HG02678 (cell line): ENCODE measurements at regions not wholly inside any gene's neighbourhood (a gene's known extent, or its start where the extent isn't known, plus 50 kb on each side); places are given as distances from the start of the nearest gene placed in this dataset.

ENCODE experiments used
- ATAC-seq: cut with Tn5 transposase; IDR thresholded peaks from one replicate; pipeline ENCODE4 v1.9.1; 2021; ENCODE audit warnings: mild to moderate bottlenecking, moderate library complexity; ENCODE audit not compliant: unreplicated experiment

DNA sequence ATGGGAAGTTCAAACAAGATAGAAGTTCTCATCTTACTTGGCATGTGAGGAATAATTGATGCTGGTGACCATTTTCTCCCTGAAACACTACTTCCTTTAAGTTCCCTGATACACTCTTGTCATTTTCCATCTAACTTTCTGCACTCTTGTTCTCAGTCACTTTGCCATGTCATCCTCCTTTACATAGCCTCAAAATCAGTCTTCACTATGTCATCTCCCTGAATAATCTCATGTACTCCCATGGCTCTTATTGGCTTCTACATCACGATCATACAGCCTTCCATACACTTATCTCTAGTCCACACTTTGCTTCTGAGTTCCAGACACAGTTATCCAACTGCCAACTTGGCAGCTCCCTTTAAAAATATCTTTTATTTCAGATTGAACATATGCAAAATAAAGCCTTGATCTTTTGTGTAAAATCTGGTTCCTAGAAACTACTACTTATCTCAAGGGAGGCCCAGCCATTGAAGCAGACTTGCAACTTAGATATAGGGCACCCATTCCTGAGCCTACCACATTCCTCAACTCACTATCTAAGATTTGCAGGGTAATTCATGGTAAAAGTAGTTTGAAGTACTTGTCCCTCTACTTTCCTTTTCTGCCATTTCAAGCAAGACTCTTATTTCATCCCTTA lies 1070.2 kb upstream of the NXPH2 start:
- ATAC-seq, result no peak

DNA sequence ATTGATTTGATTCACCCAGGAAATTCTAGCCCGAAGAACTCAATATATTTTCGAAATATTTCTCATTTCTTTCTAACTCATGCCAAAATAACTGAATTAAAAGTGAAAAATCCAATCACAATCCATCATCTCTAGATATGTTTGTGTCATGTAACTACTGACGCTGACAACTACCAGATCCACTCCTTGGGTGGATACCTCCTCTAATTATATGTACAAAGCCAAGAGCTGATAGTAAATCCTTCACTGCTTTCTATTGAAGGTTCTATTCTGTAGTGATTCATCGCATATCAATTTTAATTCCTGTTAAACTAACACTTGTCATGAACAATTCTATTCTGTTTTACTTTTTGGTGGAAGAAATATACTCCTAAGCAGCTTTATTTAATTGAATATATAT lies 1056.6 kb upstream of the NXPH2 start:
- ATAC-seq, result no peak

DNA sequence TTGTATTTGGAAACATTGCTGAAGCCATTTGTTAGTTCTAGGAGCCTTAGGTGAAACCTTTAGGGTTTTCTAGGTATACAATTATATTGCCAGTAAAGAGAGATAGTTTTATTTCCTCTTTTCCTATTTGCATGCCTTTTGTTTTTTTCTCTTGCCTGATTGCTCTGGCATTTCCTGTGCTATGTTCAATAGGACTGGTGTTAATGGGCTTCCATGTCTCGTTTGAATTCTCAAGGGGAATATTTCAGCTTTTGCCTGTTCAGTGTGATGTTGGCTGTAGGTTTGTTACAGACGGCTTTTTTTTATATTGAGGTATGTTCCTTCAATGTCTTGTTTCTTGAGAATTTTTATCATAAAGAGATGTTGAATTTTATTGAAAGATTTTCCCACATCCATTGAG lies 1054.9 kb upstream of the NXPH2 start:
- ATAC-seq, result no peak

DNA sequence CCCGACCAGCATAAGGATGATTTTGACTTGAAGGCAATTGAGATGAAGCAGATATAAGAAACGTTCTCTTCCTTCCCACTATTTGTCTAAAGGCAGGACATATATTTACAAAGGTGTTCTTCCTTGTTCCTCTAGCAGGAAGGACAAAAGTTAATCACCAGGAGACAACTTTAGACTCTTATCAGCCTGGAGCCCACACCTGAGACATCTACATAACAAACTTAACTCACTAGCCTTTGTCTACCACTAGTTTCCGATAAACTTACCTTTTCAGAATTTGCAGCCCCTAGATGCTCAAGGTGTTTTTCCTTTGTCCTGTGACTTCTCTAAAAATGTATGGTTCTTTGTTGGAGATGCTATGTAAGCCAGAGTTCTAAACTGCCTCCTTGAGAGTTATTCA lies 1047.8 kb upstream of the NXPH2 start:
- ATAC-seq, result no peak

DNA sequence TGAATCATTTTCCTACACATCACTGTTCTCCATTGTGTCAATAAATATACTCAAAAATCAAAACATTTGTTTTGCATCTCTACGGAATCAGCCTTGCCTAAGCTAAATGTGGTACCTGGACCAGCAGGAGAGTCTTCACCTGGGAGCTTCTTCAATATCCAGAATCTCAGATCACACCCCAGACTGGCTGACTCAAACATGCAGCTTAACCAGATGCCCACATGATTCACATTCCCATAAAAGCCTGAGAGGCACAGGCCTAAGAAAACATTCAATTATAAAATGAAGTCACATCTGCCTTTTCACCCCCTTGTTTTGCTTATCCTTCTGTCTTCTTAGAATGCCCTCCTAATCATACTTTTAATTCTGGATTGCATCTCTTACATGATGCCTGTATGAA lies 1045.5 kb upstream of the NXPH2 start:
- ATAC-seq, result no peak

DNA sequence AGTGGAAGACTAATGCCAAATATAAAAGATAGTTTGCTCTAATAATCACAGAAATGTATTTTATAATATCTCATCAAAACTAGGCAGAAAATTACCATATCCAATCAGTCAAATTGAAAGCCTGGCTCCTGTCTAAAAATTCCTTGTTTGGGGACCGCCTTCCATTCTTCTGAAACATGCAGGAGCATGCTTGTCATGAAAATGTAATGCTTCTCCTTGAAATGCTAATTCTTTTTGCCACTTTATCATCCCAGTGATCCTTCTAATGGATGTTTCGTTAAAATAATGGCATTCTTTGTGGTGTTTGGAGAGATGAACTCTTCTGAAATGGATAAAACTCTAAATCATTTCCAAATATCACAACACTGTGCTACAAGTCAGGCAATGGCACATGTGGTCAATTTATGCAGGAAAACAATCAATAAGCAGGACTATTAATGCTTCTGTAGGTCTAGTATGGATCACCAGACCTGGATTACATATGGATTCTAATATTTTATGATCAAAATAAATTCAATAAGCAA lies 1039.1 kb upstream of the NXPH2 start:
- ATAC-seq, result no peak

DNA sequence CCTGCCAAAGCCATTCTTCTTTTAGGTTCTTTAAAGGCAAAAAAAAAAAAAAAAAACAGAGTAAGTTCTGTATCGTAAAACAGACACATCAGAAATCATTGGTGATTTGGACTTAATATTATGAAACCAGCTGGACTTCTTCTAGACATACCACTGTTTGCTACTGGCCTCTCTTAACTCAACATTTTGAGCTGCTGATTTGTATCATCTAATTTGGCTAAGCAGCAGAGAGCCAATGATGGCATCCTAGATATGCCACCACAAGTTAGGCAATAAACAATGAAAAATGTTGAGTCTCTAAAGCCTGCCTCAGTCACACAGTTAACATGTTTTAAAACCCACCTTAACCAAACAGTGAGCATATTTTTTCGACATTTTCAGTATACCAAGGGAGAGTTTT lies 1034.3 kb upstream of the NXPH2 start:
- ATAC-seq, result no peak

DNA sequence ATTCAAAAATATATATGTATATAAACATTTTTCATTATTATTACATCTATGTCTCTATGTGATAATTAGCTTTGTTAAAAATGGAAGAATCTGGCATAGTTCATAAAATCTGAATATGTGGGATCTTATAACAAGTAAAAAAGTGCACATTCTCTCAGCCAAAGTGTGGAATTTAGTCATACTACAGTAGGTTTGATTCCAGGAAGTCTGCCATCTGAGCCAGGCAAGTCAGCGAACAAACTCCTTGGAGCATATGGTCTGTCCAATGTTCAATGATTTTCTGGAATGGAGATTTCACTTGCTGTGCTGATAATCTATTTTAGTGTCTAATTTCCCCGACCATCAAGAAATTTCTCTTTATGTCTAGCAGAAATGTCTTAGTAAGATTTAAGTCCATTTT lies 1033.2 kb upstream of the NXPH2 start:
- ATAC-seq, result no peak

DNA sequence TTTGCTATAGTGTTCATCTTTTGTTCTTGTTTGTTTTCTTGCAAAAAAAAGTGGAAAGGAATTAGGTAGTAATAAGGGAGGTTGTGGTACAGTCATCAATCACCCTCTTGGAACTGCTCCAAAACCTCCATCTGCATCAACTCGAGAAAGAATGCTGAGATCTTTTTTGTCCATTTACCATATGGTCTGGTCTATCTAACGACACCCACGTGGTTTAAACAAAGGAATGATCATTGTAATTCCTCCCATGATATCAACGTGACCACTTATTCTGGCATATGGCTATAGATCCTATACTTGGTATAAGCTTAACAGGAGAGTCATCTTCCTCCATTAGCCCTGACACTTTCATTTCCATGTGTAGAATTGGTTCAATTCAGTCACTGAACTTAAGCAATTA lies 1025.3 kb upstream of the NXPH2 start:
- ATAC-seq, result no peak

DNA sequence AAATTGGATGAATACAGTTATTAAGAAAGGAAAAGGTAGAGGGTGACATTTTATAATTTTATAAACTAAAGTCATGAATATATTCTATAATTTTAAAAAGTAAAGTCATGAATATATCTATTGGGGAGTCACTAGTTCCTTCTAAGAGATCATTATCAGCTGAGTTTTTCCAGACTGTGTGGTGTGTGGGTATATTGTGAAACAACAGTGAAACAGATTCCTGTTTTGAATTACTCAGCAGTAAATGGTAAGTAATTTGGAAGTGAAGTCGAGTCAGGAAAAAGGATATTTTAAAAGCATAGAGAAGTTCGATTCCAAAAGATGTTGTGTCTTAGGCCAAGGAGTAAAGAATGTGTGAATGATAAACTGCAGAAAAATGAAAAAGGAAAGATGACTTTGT lies 1018.2 kb upstream of the NXPH2 start:
- ATAC-seq, result no peak

DNA sequence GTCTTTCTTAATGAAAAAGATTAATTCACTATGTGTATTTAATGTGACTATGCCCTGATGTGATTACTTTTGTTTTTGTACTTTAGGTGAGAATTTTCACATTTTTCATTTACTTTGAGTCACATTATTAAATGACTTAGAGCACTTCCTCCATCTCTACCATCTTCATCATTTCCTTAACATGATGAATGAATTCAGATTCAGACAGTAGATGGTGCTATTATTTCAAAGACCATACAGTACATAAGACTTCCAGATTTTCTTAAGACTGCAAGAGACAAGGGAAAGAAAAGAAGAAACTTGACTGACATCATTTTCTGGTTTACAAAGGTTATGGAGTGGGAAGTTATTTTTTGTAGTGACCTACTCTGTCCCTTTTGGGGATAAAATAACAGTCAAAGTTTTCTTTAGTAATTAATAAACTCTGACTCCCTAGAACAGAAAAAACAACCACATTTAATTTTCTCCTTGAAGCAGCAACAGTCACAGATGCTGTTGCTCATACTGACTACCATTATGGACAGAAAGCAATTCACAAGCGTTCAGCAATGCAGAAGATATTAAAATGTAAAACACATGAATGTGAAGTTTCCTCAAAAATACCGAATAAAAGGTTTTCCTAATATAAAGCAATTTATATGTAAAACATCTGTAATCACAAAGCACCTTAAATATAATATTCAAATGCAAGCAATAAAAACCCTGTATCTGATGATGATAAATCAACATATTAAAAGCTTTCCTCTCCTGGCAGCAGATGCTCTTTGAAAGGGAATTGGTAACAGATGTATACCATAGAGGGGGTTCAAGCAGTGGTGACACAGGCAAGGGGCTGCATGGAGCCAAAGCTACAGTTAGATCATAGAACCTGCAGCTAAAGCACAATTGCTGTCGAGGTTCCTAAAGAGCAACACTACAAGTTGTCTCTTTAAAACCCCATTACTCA lies 1010.9 kb upstream of the NXPH2 start:
- ATAC-seq, result no peak

DNA sequence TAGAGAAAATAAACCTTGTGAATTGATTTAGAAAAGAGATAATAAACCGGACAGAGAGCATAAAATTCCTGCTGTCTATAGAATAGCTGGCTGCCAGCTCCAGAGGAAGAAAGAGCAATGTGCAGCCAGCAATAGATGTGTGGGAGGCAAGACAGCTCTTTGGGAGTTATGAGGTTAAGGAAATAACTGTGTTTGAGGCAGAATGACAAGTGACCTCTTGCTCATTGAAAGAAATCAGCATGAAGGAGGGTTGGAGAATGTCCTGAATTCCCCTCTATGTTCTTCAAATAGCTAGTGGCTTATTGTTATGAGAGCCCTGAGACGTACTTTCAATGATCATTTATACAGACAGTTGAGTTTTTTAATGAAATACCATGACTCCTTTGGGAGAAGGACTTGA lies 1009.9 kb upstream of the NXPH2 start:
- ATAC-seq, result no peak

DNA sequence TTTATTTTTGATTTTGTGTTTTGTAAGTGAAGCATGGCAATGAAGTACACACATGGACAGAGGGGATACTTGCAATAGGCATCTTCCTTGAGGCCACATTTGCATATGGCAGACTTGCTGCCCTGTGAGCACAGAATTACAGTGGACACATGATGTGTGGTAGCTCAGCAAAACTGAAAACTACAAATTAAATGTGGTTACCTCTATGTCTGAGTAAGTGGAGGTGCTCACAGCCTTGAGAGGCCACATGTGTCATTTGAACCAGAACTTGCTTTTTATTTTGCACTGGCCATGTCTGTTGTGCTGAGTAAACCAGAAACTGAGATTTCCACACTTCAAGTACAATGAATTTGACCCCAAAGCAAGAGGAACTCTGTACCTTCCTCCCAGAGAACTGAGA lies 998.5 kb upstream of the NXPH2 start:
- no peak for ATAC-seq

DNA sequence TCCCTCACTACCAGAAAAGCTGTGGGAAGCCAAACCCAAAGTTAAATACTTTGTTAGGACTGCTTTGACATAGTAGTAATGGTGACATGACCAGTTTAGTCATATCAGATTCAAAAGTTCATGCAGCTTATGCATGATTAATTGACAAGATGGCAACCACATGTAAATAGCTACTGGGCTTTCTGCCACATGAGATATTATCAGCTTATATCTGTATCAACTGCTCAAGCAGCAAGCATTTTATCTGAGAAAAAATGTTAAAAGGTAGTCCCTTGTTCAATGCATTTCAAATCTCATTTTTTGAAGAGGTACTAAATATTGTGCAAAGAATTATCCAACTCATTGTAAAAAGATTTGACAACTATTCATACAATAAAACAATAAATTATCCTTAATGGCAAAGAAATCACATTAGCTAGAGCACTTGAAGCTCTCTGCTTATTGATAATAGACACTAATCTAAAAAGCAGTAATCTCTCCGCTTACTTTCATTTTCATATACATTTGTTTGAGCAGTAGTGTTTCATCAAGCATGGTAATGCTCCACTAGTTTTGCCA lies 993.6 kb upstream of the NXPH2 start:
- no peak for ATAC-seq

DNA sequence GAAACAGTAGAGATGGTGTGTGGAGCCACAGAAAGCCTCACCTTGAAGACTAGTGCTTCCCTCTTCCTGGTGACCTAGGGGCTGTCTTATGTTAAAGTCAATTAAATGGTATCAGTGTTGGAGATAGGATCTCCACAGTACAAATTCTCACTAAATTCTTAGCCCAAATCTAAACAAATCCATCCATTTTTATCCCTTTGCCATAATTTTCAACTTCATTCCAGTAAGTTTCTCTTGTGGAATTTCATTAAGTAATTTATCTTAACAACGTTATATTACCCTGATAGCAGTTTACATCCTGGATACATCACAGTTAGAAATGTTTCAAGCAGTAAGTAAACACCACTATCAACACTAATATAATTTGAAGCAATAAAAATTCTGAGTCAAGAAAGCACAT lies 989.4 kb upstream of the NXPH2 start:
- ATAC-seq, result no peak

DNA sequence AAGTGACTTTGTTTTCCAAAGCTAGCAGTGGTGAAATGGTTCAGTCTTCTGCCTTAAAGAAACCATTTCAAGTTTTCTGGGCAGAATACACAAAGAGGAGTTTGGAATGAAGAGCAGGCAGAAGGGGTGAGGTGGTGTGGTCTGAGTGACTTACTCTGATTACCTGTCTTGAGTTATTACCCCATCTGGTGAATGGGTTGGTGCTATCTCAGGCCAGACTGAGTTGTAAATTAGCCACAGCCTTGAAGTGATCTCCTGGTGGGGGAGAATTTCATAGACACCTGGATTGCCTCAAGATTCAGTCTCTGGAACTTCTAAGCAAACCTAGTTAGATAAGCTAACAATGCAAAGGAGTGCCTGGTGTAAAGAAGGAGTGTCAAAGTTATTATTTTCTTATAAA lies 983.5 kb upstream of the NXPH2 start:
- ATAC-seq, result no peak

DNA sequence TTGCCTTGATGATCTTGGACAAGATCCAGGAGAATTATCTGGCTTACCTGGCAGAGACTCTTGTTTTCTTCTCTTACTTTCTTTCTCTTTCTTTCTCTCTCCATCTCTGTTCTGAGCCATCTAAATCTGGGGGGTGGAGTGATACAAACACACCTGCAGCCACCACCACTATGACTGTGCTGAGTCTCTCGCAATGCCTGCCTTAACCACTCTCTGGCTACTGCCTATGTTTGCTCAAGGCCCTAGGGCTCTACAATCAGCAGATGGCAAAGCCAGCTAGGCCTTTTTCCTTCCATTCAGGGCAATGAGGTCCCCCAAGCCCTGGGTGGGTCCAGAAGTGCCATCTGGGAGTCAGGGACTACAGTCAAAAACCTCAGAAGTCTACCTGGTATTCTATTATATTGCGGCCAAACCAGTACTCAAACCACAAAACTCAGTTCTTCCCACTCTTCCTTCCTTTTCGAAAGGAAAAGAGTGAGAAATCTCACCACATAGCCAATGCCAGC lies 978.9 kb upstream of the NXPH2 start:
- no peak for ATAC-seq

DNA sequence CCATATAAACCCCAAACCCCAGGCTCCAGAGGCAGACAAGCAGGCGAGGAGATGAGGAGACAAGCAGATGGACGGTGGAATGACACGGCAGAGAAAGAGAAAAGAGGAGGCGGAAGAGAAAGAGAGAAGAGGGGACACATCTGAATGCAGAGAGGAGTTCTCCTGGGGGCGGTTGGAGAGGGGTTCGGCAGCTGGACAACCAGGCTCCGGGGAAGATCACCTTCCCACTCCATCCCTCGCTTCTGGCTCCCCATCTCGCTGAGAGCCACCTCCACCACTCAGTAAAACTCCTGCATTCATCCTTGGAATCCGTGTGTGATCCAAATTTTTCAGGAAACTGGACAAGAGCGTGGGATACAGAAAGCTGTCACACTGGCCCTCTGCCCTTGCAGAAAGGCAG lies 966.7 kb upstream of the NXPH2 start:
- no peak for ATAC-seq

DNA sequence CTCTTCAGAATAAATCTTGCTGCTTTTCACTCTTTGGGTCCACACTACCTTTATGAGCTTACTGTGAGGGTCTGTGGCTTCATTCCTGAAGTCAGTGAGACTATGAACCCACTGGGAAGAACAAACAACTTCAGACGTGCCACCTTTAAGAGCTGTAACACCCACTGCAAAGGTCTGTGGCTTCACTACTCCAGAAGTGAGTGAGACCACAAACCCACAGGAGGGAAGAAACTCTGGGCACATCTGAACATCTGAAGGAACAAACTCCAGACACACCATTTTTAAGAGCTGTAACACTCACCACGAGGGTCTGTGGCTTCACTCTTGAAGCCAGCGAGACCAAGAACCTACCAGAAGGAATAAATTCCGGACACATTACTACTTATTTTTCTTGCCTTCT lies 964.1 kb upstream of the NXPH2 start:
- ATAC-seq, result no peak

DNA sequence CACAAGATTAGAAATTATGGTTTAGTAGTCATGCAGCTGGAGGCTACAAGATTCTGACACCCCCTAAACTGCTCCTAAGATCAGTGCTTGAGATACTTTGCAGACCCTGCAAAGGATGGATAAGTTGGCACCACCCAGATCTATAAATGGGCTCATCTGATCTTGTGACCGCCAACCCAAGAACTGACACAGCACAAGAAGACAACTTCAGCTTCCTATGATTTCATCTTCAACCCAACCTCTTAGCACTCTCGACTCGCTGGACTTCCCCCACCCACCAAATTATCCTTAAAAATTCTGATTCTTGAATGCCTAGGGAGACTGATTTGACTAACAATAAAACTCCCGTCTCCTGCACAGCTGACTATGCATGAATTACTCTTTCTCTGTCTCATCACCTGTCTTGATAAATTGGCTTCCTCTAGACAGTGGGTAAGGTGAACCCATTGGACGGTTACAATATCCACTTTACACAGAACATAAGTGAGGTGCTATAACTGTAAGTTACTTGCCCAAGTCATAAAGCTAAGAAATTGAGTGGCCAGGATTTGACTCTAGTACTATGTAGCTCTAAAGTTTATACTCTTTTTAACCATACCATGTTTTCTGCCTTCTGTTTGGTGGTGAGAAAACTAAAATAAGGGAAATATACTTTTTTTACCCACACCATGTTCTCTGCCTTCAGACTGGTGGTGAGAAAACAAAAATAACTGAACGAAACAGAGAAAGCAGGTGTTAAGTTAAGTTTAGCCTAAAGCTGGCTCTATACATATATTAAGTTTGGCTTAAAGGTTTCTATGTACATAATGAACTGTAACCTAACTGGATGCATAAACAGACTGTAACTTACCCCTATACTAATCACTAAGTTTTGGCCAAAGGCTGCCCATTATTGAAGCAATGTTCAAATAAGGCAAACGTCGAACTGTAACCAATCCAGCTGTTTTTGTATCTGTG lies 962.3 kb upstream of the NXPH2 start:
- ATAC-seq, result no peak

DNA sequence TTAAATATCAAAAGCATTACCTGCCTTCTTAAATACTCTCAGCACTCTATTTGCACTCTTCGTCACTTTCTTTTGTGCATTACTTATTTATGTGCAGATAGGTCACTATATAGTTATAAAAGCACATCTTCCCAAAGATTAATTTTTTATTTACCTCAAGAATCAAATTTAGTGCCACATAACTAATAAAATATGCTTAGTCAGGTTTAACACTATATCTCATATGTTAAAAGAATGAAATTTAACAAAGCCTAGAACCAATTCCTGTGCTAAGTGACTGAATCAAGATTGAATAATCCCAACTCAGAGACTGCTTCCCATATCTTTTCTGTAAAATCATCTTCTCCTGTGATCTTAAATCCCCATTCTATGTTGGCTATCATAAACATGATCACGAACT lies 957.5 kb upstream of the NXPH2 start:
- no peak for ATAC-seq
